H9 (cell line): ENCODE measurements at regions not wholly inside any gene's neighbourhood (a gene's known extent, or its start where the extent isn't known, plus 50 kb on each side); places are given as distances from the start of the nearest gene placed in this dataset.

Experiments used
- DNase-seq: peaks from one replicate; pipeline ENCODE4 v3.0.0-alpha.2; 2017
- H2AFZ ChIP-seq: one replicate; pipeline ENCODE4 v1.6.1; 2013; ENCODE audit warnings: mild to moderate bottlenecking, low read length, control low read depth, moderate library complexity
- H2AK5ac ChIP-seq: 2 replicates; pipeline ENCODE4 v1.6.1; 2013; ENCODE audit warnings: low read length, control low read depth, mixed read lengths; ENCODE audit not compliant: insufficient read length
- H2BK120ac ChIP-seq: one replicate; pipeline ENCODE4 v1.6.1; 2013; ENCODE audit warnings: low read depth, mild to moderate bottlenecking, low read length, control low read depth, inconsistent platforms; ENCODE audit not compliant: poor library complexity, severe bottlenecking
- H2BK12ac ChIP-seq: 2 replicates; pipeline ENCODE4 v1.6.1; 2013; ENCODE audit warnings: low read length, control low read depth, mixed read lengths, low read depth; ENCODE audit not compliant: insufficient read length
- H2BK15ac ChIP-seq: 2 replicates; pipeline ENCODE4 v1.6.1; 2013; ENCODE audit warnings: low read depth, low read length, control low read depth
- H2BK20ac ChIP-seq: one replicate; pipeline ENCODE4 v1.6.1; 2013; ENCODE audit warnings: low read depth, mild to moderate bottlenecking, low read length, control low read depth, inconsistent platforms; ENCODE audit not compliant: poor library complexity, severe bottlenecking
- H2BK5ac ChIP-seq: 2 replicates; pipeline ENCODE4 v1.6.1; 2013; ENCODE audit warnings: low read length, control low read depth, mixed read lengths; ENCODE audit not compliant: insufficient read length
- H3K14ac ChIP-seq: 2 replicates; pipeline ENCODE4 v1.6.1; 2013; ENCODE audit warnings: low read length, control low read depth; ENCODE audit not compliant: insufficient read depth
- H3K18ac ChIP-seq: 2 replicates; pipeline ENCODE4 v1.6.1; 2013; ENCODE audit warnings: low read depth, mild to moderate bottlenecking, mixed read lengths, low read length, control low read depth; ENCODE audit not compliant: insufficient read length
- H3K23ac ChIP-seq: 2 replicates; pipeline ENCODE4 v1.6.1; 2013; ENCODE audit warnings: low read length, control low read depth, mixed read lengths, low read depth; ENCODE audit not compliant: insufficient read length
- H3K23me2 ChIP-seq: 2 replicates; pipeline ENCODE4 v1.6.1; 2013; ENCODE audit warnings: low read depth, mild to moderate bottlenecking, mixed read lengths, low read length, control low read depth; ENCODE audit not compliant: insufficient read length, poor library complexity, severe bottlenecking
- H3K27ac ChIP-seq: 2 replicates; pipeline ENCODE4 v1.5.1; 2013; ENCODE audit warnings: low read length, control low read depth, mixed read lengths, low read depth; ENCODE audit not compliant: insufficient read length
- H3K27me3 ChIP-seq: 2 replicates; pipeline ENCODE4 v1.6.1; 2013; ENCODE audit warnings: low read length, control low read depth, inconsistent platforms; ENCODE audit not compliant: insufficient read depth
- H3K4ac ChIP-seq: 2 replicates; pipeline ENCODE4 v1.6.1; 2013; ENCODE audit warnings: low read depth, mild to moderate bottlenecking, control low read depth, inconsistent platforms, low read length, moderate library complexity
- H3K4me1 ChIP-seq: 2 replicates; pipeline ENCODE4 v1.6.1; 2013; ENCODE audit warnings: low read length, control low read depth, inconsistent platforms; ENCODE audit not compliant: insufficient read depth
- H3K4me2 ChIP-seq: 2 replicates; pipeline ENCODE4 v1.6.1; 2013; ENCODE audit warnings: low read length, control low read depth, mixed read lengths; ENCODE audit not compliant: insufficient read length, insufficient read depth
- H3K56ac ChIP-seq: 2 replicates; pipeline ENCODE4 v1.6.1; 2013; ENCODE audit warnings: low read depth, mild to moderate bottlenecking, mixed read lengths, low read length, control low read depth; ENCODE audit not compliant: insufficient read length
- H3K79me1 ChIP-seq: 2 replicates; pipeline ENCODE4 v1.6.1; 2013; ENCODE audit warnings: low read depth, mild to moderate bottlenecking, moderate library complexity, low read length, control low read depth, inconsistent platforms; ENCODE audit not compliant: insufficient read depth, poor library complexity, severe bottlenecking
- H3K79me2 ChIP-seq: 2 replicates; pipeline ENCODE4 v1.6.1; 2013; ENCODE audit warnings: low read length, control low read depth, inconsistent platforms; ENCODE audit not compliant: insufficient read depth
- H3K9ac ChIP-seq: 2 replicates; pipeline ENCODE4 v1.6.1; 2013; ENCODE audit warnings: low read length, control low read depth, mixed read lengths; ENCODE audit not compliant: insufficient read length; ENCODE audit errors: extremely low read depth
- H3K9me3 ChIP-seq: one replicate; pipeline ENCODE4 v1.6.1; 2013; ENCODE audit warnings: low read depth, low read length, inconsistent platforms; ENCODE audit not compliant: control insufficient read depth
- H3T11ph ChIP-seq: one replicate; pipeline ENCODE4 v1.6.1; 2013; ENCODE audit warnings: mild to moderate bottlenecking, low read length, control low read depth, inconsistent platforms
- H4K20me1 ChIP-seq: one replicate; pipeline ENCODE4 v1.6.1; 2013; ENCODE audit not compliant: control insufficient read depth, insufficient read length, insufficient read depth
- H4K5ac ChIP-seq: 2 replicates; pipeline ENCODE4 v1.6.1; 2013; ENCODE audit warnings: low read depth, mild to moderate bottlenecking, mixed read lengths, low read length, control low read depth; ENCODE audit not compliant: insufficient read length
- H4K8ac ChIP-seq: replicated peaks from 2 replicates; pipeline ENCODE4 v1.6.1; 2013; ENCODE audit warnings: low read length, control low read depth, mixed read lengths, low read depth; ENCODE audit not compliant: insufficient read length
- H4K91ac ChIP-seq: 2 replicates; pipeline ENCODE4 v1.6.1; 2013; ENCODE audit warnings: low read depth, mild to moderate bottlenecking, moderate library complexity, mixed read lengths, low read length, control low read depth; ENCODE audit not compliant: insufficient read length
- H3K27ac Mint-ChIP-seq, 3 experiments: 2 replicates in 2 of 3; 3 replicates in 1 of 3; pipeline ENCODE4 v1.8.0; 2020 to 2021; ENCODE audit warnings: mixed read lengths in 3 of 3, mild to moderate bottlenecking in 1 of 3, moderate library complexity in 1 of 3
- H3K27me3 Mint-ChIP-seq: 2 replicates; pipeline ENCODE4 v1.8.0; 2021; ENCODE audit warnings: low read depth, mild to moderate bottlenecking, moderate library complexity, mixed read lengths
- H3K36me3 Mint-ChIP-seq, 3 experiments: 2 replicates in 2 of 3; 3 replicates in 1 of 3; pipeline ENCODE4 v1.8.0; 2020 to 2021; ENCODE audit warnings: low read depth in 3 of 3, mixed read lengths in 3 of 3; ENCODE audit not compliant: insufficient read depth in 1 of 3
- H3K4me1 Mint-ChIP-seq, 2 experiments: 2 replicates each; pipeline ENCODE4 v1.8.0; 2020; ENCODE audit warnings: mixed read lengths in 2 of 2
- H3K4me3 Mint-ChIP-seq, 2 experiments: 2 replicates in 1 of 2; 3 replicates in 1 of 2; pipeline ENCODE4 v1.8.0; 2020 to 2021; ENCODE audit warnings: mild to moderate bottlenecking in 2 of 2, mixed read lengths in 2 of 2, moderate library complexity in 1 of 2
- H3K9me3 Mint-ChIP-seq, 2 experiments: 2 replicates in 1 of 2; 3 replicates in 1 of 2; pipeline ENCODE4 v1.8.0; 2020; ENCODE audit warnings: mild to moderate bottlenecking in 2 of 2, mixed read lengths in 2 of 2, moderate library complexity in 1 of 2
- CTCF ChIP-seq: fragments of 200-600 bp; sonication (generic); conservative IDR thresholded peaks from 3 replicates; pipeline ENCODE4 v1.8.0; 2021; ENCODE audit warnings: antibody characterized with exemption, mild to moderate bottlenecking
- WGBS: extraction: QIAGEN DNeasy Blood & Tissue Kit; methylation state at CpG from one replicate; pipeline ENCODE4 v1.1.7; 2013; ENCODE audit warnings: missing lambda C conversion rate, low lambda C conversion rate, mixed read lengths; ENCODE audit not compliant: insufficient read length; ENCODE audit errors: extremely low coverage; 5-methylcytosine and 5-hydroxymethylcytosine counted together

GRCh38 chr10:3691482-3691881, 93.5 kb downstream of the KLF6 start:
- H4K20me1 ChIP-seq = no peaks in the 10 kb centered on the region
- H3K4ac ChIP-seq = no peak overlapping the region
- no peak overlapping the region for H2BK15ac ChIP-seq
- H2BK120ac ChIP-seq = no peak overlapping the region
- peaks cover 14 to 18% of the 10 kb centered on the region in 2 experiments for H3K4me1 Mint-ChIP-seq
- no peak overlapping the region for H3K4me2 ChIP-seq
- no peak overlapping the region for H3T11ph ChIP-seq
- no peaks in the 10 kb centered on the region for H3K9me3 ChIP-seq
- no peak overlapping the region for H3K14ac ChIP-seq
- no peak overlapping the region for H3K4me3 Mint-ChIP-seq
- H2BK5ac ChIP-seq = no peak overlapping the region
- no peaks in the 10 kb centered on the region; a peak in 1 of 5 replicates for H3K9me3 Mint-ChIP-seq
- H3K23ac ChIP-seq = no peak overlapping the region
- no peaks in the 10 kb centered on the region for H3K27me3 Mint-ChIP-seq
- WGBS = no CpG with 5 or more reads among the region's 8 CpGs
- no peaks in the 10 kb centered on the region; a peak in 2 of 7 replicates for H3K36me3 Mint-ChIP-seq
- no peaks in the 10 kb centered on the region for H3K27me3 ChIP-seq
- no peak overlapping the region for H3K9ac ChIP-seq
- no peak for TF ChIP-seq CTCF
- no peak overlapping the region for H4K8ac ChIP-seq
- no peak overlapping the region for H3K18ac ChIP-seq
- H2AK5ac ChIP-seq = no peak overlapping the region
- no peak overlapping the region for H3K27ac ChIP-seq
- H2AFZ ChIP-seq = no peak overlapping the region
- H3K79me1 ChIP-seq = no peaks in the 10 kb centered on the region
- H2BK12ac ChIP-seq = no peak overlapping the region
- no peak overlapping the region for H3K27ac Mint-ChIP-seq
- no peak for DNase-seq
- H3K4me1 ChIP-seq = no peaks in the 10 kb centered on the region
- H2BK20ac ChIP-seq = no peak overlapping the region
- no peaks in the 10 kb centered on the region for H3K23me2 ChIP-seq
- no peak overlapping the region for H4K91ac ChIP-seq
- no peak overlapping the region for H4K5ac ChIP-seq
- no peaks in the 10 kb centered on the region for H3K79me2 ChIP-seq
- no peak overlapping the region for H3K56ac ChIP-seq
